Fibroblast of pulmonary artery (primary cell): ENCODE measurements at regions not wholly inside any gene's neighbourhood (a gene's known extent, or its start where the extent isn't known, plus 50 kb on each side); places are given as distances from the start of the nearest gene placed in this dataset.

Experiments used
- DNase-seq: peaks from one replicate; pipeline ENCODE4 v3.0.0-alpha.2; 2010; ENCODE audit warnings: low read depth
- H3K4me3 ChIP-seq: replicated peaks from 2 replicates; pipeline ENCODE4 v1.5.1; 2011; ENCODE audit warnings: low read depth, mild to moderate bottlenecking, control low read depth, low read length, moderate library complexity
- CTCF ChIP-seq: IDR thresholded peaks from 2 replicates; pipeline ENCODE4 v1.5.1; 2011; ENCODE audit warnings: mild to moderate bottlenecking, control low read depth, low read length, inconsistent platforms; ENCODE audit errors: missing control alignments

- H3K4me3 ChIP-seq, result no peak overlapping the region
- TF ChIP-seq CTCF, result no peak
- DNase-seq, result no peak
Observed at GRCh38 chr6:74853991-74854390, 351.9 kb downstream of the COL12A1 start.

GRCh38 chr6:74851596-74851995, 354.3 kb downstream of the COL12A1 start:
- DNase-seq, result peak; percentile 62
- no peak for TF ChIP-seq CTCF
- H3K4me3 ChIP-seq, result no peak overlapping the region

- no peak overlapping the region for H3K4me3 ChIP-seq
- no peak for TF ChIP-seq CTCF
- DNase-seq, result no peak
Observed at GRCh38 chr6:74840953-74841352, 364.9 kb downstream of the COL12A1 start.

GRCh38 chr6:74834967-74835366, 370.9 kb downstream of the COL12A1 start:
- DNase-seq, result no peak
- no peak overlapping the region for H3K4me3 ChIP-seq
- no peak for TF ChIP-seq CTCF

- DNase-seq, result no peak
- no peak for TF ChIP-seq CTCF
- H3K4me3 ChIP-seq, result no peak overlapping the region
Observed at GRCh38 chr6:74826263-74826662, 379.6 kb downstream of the COL12A1 start.

- no peak for DNase-seq
- H3K4me3 ChIP-seq, result no peak overlapping the region
- no peak for TF ChIP-seq CTCF
Observed at GRCh38 chr6:74814440-74814839, 391.4 kb downstream of the COL12A1 start.

GRCh38 chr6:74807674-74808073, 398.2 kb downstream of the COL12A1 start:
- DNase-seq, result no peak
- no peak for TF ChIP-seq CTCF
- no peak overlapping the region for H3K4me3 ChIP-seq
